ENCODE measurements at regions not wholly inside any gene's neighbourhood (a gene's known extent, or its start where the extent isn't known, plus 50 kb on each side); places are given as distances from the start of the nearest gene placed in this dataset.

DNA sequence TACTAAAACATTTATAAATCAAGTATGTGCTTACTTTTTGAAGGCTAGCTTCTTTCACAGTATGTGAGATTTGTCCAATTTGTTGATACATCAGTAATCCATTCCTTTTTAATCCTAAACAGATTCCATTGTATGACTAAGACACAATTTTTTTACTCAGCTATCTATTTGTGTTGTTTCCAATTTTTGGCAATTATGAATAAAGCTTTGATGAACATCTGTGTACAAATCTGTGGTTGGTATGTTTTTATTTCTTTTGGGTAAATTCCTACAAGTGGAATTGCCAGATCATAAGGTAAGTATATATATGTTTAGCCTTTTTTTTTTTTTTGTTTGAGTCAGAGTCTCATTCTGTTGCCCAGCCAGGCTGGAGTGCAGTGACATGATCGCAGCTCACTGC lies 56.2 kb upstream of the VEPH1 start:
- Histone ChIP-seq H3K36me3 (replicated peaks) (no peaks in the 10 kb centered on the region), H3K27ac (no peak overlapping the region), H3K4me3 (ENCODE audit: low read depth, low read length) (no peak overlapping the region), H3K27me3 (replicated peaks) (no peaks in the 10 kb centered on the region)
- no peak for TF ChIP-seq CTCF (IDR thresholded peaks at IDR 0.05; ENCODE audit: low read depth, low read length, missing control alignments)
- no peak for DNase-seq
- in situ Hi-C loops (cut with HindIII; ENCODE audit: low pct_ligation_motif_present, low sequenced_read_pairs): no loop called here
